NCI-H460 (cell line): ENCODE measurements at regions not wholly inside any gene's neighbourhood (a gene's known extent, or its start where the extent isn't known, plus 50 kb on each side); places are given as distances from the start of the nearest gene placed in this dataset.

ENCODE experiments used
- DNase-seq: peaks from one replicate; pipeline ENCODE4 v3.0.0-alpha.2; 2016; ENCODE audit warnings: low read depth; ENCODE audit errors: extremely low read depth

DNA sequence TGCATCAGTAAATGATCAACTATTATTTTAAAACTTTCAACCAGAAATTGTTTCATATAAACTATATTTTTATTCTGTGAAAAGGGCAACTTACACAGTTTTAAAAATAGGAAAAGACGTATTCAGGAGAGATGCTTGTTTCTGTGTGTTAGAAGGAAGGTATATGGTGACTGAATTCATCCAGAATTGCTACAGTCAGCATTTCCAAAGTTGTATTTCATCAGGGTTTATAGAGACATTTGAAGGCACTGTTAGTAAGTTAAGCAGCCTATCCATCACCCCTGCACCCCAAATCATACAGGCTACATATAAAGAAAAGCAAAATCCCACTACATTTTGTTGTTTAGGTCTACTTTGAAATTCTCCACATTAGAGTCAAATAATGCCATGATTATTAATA lies 716.0 kb downstream of the KCTD16 start:
- DNase-seq = no peak

DNA sequence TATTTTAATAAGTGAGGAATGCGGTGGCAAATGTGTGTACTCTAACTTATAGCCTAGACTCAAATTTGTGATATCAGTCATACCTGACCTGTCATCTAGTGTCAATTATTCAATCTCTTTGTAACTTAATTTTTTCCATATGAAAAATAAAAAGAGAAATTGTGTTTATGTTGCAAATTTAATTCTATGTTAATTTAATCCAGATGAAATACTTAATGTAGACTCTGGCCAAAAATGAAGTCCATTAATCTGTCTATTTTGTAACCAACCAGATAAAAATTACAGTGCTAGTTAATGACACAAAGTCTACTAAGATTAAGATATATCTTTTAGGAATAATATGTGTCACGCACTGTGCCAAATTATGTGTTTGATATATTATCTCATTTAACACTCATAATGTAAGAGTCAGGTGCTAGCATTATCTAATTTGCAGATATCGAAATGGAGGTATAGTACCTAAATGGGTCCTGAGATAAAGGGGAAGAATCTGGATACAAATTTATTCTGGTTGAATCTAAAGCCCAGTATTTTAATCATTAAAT lies 712.1 kb downstream of the KCTD16 start:
- DNase-seq = no peak

DNA sequence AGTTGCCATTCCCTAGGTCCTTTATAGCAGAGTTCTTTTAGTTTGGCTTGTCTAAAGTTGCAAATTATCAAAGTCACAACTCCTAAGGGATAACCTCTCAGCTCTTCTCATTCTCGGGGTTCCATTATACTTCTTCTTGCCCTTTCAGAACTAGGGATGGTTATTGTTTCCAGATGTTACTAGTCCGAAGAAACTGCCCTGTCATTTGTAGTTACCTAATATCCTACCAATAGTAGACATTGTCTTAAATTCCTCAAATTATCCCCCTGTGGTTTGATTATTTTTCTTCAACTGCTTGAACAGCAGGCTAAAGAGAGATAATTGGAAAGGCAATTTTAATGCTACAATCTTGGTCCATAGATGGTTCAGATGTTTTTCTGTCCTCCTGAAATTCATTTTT lies 709.8 kb downstream of the KCTD16 start:
- no peak for DNase-seq

DNA sequence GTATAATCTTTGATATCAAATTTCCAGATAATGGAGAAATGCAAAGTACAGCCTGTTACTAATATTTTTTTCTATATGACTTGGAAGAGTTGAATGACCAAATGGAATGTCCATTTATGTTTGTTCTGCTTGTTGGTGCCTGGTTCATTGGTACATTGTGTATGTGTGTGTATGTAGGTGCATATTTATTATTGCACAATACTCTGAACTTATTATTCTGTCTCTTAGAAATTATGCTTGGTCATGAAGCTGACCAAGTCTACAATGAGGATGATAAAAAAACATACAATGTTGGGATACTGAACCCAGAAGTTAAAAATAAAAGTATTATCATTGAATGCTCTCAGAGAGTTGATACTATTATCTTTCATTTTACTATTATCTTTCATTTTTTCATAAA lies 706.3 kb downstream of the KCTD16 start:
- DNase-seq = no peak

DNA sequence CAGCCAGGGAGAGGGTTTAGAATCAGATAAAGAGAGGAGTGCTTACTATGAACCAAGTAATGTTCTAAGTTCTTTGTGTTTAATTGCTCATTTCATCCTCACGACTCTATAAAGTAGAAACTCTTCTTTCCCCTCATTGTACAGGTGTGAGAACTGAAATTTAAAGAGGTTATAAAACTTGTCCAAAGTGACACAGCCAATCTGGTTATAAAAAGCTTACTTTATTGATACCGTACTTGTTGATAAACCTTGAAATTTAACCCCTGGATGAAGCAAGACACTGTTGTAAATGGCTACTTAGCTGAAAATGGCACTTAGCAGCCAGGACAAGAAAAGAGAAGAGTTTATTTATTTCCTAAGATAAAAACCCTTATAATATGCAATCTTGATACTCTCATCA lies 702.4 kb downstream of the KCTD16 start:
- no peak for DNase-seq

DNA sequence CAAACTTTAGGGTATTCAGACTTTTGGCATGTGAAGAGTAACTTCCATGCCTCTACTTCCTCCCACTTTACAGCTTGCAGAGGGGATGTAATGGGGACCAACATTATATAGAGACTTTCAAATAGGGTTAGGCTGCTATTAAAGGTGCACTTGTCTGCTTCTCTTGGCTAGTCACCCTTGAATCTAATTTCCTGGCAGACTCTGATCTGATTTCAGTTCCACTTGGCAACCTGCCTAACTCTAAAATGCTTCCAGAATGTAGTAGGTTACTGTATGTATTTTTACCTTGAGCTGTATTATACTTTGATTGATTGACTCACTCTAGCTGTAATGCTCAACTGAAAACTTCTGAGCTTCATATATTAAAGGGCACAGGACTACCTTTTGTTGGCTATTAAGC lies 693.4 kb downstream of the KCTD16 start:
- DNase-seq = no peak

DNA sequence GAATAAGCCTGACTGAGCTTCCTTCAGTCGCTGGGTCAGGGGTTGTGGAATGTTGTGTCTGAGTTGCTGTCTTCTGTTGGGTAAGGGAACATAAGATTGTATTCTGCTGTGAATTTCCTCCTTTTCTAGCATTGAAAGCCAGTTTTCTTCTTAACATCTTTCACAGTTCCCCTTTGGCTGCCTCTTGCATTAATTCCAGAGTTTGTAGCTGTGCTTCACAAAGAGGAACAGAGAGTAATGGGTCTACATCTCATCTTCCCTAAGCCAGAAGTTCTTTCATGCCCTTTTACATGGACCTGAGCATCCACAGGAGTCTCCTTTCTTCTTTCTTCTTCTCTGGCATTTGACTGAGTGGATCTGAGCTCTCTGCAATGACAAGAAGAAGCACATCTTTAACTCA lies 686.8 kb downstream of the KCTD16 start:
- no peak for DNase-seq

DNA sequence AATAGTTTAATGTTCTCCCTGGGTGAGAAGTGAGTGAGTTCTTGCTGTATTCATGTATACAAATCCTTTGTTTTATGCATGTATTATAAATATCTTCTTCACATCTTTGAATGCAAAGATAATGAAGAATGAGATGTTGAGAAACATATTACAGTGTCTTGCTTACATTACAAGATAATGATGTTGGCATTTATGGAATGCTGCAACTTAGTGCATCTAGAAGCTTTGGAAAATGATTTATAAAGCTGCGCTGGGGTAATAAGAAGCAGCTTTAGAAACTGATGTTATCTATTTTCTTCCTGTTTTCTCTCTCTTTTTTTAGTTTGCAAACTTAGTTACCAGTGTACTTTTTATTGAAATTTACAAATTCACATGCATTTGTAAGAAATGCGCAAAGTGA lies 673.4 kb downstream of the KCTD16 start:
- DNase-seq = no peak

DNA sequence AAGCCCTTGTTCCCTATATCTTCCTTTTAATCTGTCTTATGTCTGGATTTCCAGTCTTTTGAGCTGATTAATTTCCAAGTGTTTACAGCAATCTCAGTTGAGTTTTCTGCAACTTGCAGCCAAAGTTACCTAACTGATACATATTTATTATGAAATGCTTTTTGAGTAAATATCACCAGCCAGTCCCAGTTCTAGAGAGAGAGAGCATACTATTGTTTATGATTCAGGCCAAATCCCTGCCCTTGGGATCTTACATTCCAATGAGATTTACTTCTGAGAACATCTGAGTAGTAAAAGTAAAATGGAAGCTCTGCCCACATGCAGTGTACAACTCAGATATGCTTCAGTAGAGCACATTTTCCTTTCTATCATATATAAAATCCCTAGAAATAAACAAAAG lies 661.7 kb downstream of the KCTD16 start:
- DNase-seq = no peak

DNA sequence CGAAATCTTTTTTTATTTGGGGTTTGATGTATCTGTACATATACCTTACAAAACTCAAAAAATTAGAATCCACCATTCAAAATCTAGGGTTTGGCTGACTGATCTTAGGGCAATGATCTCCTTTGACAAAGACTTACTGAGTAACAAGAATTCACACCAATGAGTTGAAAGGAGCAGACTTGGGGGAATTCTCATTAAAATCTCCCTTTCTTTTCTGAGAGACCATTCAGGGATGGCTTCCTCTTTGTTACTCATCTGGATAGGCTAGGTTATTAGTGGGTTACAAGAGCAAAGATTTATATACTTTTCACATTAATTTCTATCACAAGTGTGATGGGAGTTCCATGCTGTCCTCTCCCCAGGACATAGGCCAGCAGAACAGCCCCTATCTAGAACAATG lies 661.0 kb downstream of the KCTD16 start:
- no peak for DNase-seq

DNA sequence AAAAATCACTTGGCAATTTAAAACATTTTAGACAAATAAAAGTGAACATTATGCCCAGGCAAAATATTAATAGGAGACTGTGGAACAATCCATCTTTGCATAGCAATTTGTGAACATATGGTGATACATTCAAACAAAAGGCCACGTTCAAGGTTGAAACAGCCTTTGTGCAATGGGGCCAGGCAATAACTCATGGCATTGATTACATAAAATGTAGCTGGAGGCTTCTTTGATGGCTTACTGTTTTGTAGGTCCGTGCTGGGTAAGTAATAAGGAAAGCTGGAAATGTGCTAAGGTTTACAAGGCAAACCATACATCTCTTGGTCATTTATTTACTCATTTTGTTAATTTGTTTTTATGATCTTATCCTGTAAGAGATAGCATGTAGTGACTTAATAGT lies 651.8 kb downstream of the KCTD16 start:
- no peak for DNase-seq

DNA sequence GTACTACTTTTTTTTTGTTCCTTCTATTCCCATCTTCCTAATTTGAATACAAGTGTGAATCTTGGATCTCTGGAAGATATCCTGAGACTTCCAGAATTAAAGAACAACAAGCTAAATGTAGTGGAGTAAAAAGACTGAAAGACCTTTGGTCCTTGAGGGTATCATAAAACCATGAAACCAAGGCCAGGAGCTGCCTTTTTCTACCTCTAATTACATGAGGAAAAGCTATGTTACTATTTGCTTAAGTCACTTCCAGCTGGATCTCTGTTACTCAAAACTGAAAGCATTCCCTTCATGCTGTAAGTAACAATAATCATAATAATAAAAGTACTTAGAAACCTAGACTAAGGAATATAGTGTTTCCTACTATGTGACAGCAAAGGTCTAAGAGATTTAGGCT lies 649.6 kb downstream of the KCTD16 start:
- DNase-seq = no peak

DNA sequence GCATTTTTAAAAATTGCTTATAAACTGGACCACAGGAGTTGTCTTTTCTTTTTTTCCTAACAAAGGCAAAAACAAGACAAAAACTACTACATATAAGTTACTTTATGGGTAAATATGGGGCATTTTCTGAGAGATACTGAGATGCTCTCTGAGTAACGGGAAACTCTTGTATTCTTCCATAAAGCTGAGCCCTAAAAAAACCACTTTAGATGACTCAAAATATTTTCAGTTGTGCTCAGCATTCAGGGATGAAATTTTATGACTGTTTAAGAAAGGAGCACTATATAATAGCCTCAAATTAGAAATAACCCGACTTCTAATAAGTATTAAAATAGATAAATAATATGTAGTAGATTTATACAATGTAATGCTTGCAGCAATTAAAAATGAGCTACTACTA lies 644.5 kb downstream of the KCTD16 start:
- no peak for DNase-seq

DNA sequence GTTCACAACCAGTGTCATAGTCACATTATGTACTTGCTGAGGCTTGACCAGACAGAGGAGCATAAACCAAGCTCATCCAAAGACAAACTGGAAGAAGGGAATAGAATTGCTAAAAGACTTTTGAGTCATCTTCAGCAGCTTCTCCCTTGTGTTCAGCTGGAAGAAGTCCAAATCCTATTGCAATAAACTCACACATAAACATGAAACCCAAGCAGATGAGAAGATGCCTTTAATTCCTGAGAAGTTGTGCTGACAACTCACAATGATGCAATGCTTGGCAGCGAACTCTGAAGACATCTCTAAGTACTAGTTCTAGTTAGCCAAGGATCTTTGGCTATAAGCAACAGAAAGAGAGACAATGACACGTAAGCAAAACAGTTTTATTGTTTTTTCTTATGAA lies 642.1 kb downstream of the KCTD16 start:
- DNase-seq = peak; percentile 75

DNA sequence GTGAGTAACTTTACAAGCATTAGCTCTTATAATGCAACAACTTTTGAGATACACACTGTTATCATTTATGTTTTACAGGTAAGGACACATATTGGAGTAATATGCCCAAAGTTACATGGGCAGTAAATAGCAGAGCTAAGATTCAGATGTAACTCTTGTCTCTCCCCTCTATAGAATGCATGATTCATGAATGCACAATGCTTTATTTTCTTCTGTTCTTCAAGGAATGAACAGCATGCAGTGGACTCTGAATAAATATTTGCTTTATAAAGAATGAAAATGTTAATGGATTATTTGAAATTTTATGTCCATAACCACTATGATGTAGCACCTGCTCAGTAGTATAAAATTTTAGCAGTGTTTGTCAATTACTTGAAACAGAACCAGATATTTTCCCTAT lies 629.5 kb downstream of the KCTD16 start:
- DNase-seq = no peak

DNA sequence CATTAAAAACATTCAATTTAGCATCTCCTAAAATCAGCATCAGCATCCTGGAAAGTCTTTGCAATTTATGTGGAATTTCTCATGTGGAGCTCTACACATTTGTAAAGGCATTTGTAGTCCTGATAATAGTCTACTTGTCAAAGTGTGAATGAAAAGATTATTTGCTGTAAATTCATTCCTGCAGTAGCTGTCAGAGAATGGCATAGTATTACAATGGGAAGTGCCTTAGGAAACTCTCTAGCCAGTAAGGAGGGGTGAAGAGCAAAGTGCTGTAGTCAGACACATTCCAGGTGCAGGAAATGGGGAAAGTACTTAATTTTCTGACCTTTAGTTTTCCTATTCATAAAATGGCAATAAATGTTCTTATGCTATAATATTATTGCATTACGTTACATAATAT lies 627.9 kb downstream of the KCTD16 start:
- DNase-seq = no peak

DNA sequence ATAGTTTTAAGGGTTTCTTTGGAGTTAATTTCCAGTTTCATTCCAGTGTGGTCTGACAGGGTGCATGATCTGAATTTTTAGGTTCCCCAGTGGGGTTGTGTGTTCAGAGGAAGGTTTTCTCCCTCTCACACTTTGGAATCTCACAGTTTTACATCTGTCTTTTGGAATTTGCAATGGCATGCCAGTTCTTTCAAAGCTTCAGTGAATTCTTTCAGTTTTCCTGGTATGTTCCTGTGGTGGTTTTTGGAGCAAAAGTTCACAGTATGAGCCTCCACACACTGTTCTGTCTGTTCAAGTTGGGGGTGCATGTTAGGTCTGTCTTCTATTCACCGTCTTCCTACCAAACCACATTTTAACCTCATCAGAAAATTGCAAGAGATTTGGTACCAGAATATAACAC lies 624.2 kb downstream of the KCTD16 start:
- DNase-seq = no peak

DNA sequence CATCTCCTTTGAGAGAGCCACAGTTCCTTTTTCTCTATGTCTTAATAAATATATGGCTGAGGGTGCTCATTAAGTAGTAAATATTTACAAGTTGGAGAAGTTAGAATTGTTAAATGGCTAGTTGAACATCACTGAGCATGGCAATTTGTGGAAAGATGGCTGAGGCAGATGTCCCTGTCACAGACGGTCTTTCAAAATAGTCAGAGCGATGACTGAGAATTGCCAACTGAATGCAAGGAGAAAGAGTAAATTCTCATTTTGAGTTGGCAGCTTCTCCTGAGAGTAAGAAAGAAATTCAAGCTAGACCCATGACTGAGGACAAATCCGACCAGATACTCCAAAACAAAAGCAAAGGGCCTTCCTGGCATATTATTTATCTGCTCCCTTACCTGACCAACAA lies 617.9 kb downstream of the KCTD16 start:
- no peak for DNase-seq

DNA sequence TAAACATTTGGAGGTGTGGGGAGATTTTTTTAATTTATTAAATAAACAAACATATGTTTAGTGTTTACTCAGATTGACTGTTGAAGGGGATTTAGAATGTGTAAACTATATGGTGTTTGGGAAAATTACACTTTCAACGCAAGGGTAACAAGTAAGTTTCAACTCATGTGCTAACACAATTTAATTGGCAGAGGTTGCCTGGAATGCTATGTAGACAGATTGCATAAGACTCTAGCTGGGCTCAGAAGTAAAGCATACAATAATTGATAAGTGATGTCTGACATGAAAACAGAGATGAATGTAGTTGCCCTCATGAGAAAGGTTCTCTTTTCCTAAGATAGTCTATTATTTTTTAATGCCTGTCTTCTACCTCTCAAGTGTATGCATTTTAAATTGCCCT lies 617.4 kb downstream of the KCTD16 start:
- DNase-seq = no peak

DNA sequence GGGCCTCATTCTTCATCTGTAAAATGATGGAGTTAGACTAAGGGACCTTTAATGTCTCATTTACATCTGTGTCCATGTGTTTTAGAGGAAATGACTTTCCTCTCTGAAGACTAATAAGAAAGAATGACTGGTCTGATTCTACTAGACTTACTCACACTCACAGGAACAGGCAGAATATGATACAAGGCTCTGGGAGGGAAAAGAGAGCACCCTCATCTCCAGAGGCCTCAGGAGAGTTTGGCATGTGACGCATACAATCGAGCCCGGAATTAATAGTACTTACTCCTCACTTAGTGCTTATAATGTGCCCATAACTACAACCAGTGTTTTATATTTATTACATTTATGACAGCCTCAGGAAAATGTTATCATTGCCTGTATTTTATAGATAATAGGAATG lies 608.7 kb downstream of the KCTD16 start:
- no peak for DNase-seq

DNA sequence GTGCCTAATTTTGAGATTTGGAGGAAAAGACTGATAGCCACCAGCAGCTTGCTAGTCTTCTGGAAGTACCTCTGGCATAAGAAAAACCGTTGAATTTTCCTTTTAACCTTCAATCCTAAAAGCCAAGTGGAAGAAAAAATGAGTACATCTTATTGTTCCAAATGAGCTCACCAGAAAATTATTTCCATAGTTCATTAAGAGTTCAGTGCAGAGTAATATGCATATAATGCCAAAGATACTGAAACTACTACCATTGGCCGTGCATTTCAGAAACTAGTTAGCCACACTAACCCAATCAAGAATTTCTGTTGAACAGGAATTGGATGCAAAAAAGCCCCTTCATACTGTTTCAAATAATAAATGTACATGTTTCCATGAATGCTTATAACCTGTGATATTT lies 607.9 kb downstream of the KCTD16 start:
- no peak for DNase-seq

DNA sequence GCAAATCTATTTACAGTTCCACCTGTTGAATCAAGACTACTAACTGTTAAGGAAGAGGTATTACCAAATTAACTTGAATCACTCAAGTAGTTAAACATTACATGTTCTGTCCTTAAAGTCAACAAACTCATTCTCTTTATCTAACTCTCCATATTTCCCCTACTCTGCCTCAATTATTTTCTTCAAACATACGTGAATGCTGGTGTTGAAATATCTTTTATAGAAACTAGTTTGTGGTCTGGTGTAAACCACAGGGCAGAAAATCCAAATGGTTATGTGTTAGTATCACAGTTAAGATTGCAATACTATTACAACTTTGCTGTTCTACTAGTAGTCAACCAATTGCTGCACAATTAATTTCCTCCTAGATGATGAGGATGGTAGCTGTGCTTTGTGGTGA lies 603.5 kb downstream of the KCTD16 start:
- no peak for DNase-seq

DNA sequence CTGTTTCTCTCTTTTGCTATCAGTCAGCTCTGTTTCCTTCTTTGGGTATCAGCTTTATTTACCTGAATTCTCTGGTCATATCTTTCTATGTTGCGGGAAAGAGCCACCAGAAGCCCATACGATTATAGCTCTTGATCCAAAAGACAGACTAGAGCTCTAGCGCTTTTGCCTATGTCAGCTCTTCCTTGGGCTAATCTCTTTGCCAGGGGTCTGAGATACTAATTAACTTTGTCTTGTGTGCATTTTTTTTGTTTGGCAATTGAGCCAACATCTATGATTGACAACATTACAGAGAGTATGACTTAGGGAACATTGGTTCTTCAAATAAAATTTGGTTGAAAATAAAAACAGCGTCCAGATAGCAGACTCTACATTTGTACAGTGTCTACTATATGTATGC lies 603.0 kb downstream of the KCTD16 start:
- no peak for DNase-seq

DNA sequence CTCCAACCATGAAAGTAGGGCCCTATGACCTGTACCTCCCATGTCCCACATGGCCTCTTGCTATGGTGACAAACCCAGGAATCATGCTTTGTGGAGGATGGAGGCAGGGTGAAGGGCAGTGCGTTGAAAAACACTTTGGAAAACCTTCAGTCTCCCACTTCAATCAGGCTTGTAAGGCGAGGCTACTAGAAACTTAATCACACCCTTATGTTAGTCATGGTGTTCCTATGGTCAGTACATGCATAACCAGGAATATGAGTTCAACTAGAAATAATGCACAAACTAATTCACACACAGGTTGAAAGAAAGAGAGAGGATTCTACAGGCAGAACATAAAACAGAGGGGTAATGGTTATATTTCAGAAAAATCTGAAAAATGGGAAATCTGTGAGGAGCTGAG lies 601.1 kb downstream of the KCTD16 start:
- no peak for DNase-seq
